Loucy (cell line): ENCODE measurements at regions not wholly inside any gene's neighbourhood (a gene's known extent, or its start where the extent isn't known, plus 50 kb on each side); places are given as distances from the start of the nearest gene placed in this dataset.

Experiments used
- H2AFZ ChIP-seq: fragments of 200-600 bp; sonication (generic); 2 replicates; pipeline ENCODE4 v1.6.0; 2016; ENCODE audit warnings: antibody characterized with exemption, mild to moderate bottlenecking, low read length, moderate library complexity
- H3F3A ChIP-seq: fragments of 200-600 bp; 2 replicates; pipeline ENCODE4 v1.6.0; 2016; ENCODE audit warnings: antibody characterized with exemption, low read depth, mild to moderate bottlenecking
- H3K27me3 ChIP-seq: fragments of 200-600 bp; sonication (generic); 2 replicates; pipeline ENCODE4 v1.6.1; 2014; ENCODE audit warnings: low read length, mild to moderate bottlenecking; ENCODE audit not compliant: insufficient read depth, poor library complexity, severe bottlenecking
- H3K36me3 ChIP-seq: fragments of 200-600 bp; sonication (generic); 2 replicates; pipeline ENCODE4 v1.6.1; 2016; ENCODE audit warnings: low read length; ENCODE audit not compliant: insufficient read depth
- H3K4me1 ChIP-seq: fragments of 200-600 bp; sonication (generic); 2 replicates; pipeline ENCODE4 v1.5.1; 2014; ENCODE audit warnings: low read length, mild to moderate bottlenecking; ENCODE audit not compliant: insufficient read depth, poor library complexity, severe bottlenecking
- H3K4me2 ChIP-seq: fragments of 200-600 bp; sonication (generic); 2 replicates; pipeline ENCODE4 v1.6.0; 2014; ENCODE audit warnings: antibody characterized with exemption, low read length, low read depth, mild to moderate bottlenecking; ENCODE audit not compliant: poor library complexity, severe bottlenecking
- H3K4me3 ChIP-seq: fragments of 200-600 bp; sonication (generic); 2 replicates; pipeline ENCODE4 v1.5.1; 2014; ENCODE audit warnings: low read length, mild to moderate bottlenecking, mixed read lengths; ENCODE audit not compliant: poor library complexity, severe bottlenecking
- H3K79me2 ChIP-seq: fragments of 200-600 bp; sonication (generic); 2 replicates; pipeline ENCODE4 v1.6.1; 2014; ENCODE audit warnings: low read length; ENCODE audit not compliant: insufficient read depth
- H3K9ac ChIP-seq: fragments of 200-600 bp; sonication (generic); 2 replicates; pipeline ENCODE4 v1.6.0; 2014; ENCODE audit warnings: mild to moderate bottlenecking, low read depth, low read length, moderate library complexity; ENCODE audit not compliant: poor library complexity, severe bottlenecking
- H3K9me2 ChIP-seq: fragments of 200-600 bp; sonication (generic); replicated peaks from 2 replicates; pipeline ENCODE4 v1.6.1; 2016; ENCODE audit warnings: low read depth, low read length, mixed read lengths
- H3K9me3 ChIP-seq: fragments of 200-600 bp; sonication (generic); 2 replicates; pipeline ENCODE4 v1.6.1; 2014; ENCODE audit warnings: mild to moderate bottlenecking, antibody characterized with exemption, low read length, low read depth; ENCODE audit not compliant: insufficient read depth
- H4K20me1 ChIP-seq: fragments of 200-600 bp; sonication (generic); 2 replicates; pipeline ENCODE4 v1.6.0; 2014; ENCODE audit warnings: antibody characterized with exemption, low read length, mild to moderate bottlenecking; ENCODE audit not compliant: insufficient read depth, poor library complexity, severe bottlenecking
- EZH2phosphoT487 ChIP-seq: fragments of 200-600 bp; IDR thresholded peaks from 2 replicates; pipeline ENCODE4 v1.6.1; 2018; ENCODE audit warnings: antibody characterized with exemption, mild to moderate bottlenecking, moderate library complexity, borderline replicate concordance
- TF ChIP-seq, protein P1 (sequence below): fragments of 200-600 bp; sonication (generic); conservative IDR thresholded peaks from 2 replicates; pipeline ENCODE4 v1.5.1; 2014; ENCODE audit warnings: mild to moderate bottlenecking, antibody characterized with exemption, low read length

DNA sequence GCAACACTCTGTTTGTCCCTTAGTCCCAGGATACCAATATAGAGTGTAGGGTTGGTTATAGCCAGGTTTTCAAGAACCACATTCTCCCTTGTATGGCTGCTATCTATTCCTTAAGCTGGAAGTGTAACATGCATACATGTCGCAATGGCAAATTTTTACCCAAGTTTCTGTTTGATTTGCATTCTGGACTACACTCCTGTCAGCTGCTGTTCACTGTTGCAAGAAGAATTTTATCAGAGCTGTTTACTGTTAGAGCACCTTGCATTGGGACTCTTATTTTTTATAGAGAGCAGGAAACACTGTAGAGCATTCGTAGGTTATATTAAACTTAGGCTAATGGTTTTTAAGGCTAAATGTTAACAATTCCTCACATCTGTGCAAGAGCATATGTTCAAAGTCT lies 376.0 kb upstream of the LRFN5 start:
- no peaks in the 10 kb centered on the region for H3K9me3 ChIP-seq
- no peak for TF ChIP-seq EZH2phosphoT487
- TF ChIP-seq, protein P1, sequence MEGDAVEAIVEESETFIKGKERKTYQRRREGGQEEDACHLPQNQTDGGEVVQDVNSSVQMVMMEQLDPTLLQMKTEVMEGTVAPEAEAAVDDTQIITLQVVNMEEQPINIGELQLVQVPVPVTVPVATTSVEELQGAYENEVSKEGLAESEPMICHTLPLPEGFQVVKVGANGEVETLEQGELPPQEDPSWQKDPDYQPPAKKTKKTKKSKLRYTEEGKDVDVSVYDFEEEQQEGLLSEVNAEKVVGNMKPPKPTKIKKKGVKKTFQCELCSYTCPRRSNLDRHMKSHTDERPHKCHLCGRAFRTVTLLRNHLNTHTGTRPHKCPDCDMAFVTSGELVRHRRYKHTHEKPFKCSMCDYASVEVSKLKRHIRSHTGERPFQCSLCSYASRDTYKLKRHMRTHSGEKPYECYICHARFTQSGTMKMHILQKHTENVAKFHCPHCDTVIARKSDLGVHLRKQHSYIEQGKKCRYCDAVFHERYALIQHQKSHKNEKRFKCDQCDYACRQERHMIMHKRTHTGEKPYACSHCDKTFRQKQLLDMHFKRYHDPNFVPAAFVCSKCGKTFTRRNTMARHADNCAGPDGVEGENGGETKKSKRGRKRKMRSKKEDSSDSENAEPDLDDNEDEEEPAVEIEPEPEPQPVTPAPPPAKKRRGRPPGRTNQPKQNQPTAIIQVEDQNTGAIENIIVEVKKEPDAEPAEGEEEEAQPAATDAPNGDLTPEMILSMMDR = no peak
- H3K4me1 ChIP-seq = no peaks in the 10 kb centered on the region
- no peaks in the 10 kb centered on the region for H4K20me1 ChIP-seq
- H3K9me2 ChIP-seq = no peaks in the 10 kb centered on the region
- no peak overlapping the region for H3K4me3 ChIP-seq
- H3K79me2 ChIP-seq = no peaks in the 10 kb centered on the region
- no peak overlapping the region for H3K4me2 ChIP-seq
- H3K27me3 ChIP-seq = no peaks in the 10 kb centered on the region
- H3K9ac ChIP-seq = no peak overlapping the region
- H3K36me3 ChIP-seq = no peaks in the 10 kb centered on the region
- no peak overlapping the region for H2AFZ ChIP-seq
- no peaks in the 10 kb centered on the region for H3F3A ChIP-seq

DNA sequence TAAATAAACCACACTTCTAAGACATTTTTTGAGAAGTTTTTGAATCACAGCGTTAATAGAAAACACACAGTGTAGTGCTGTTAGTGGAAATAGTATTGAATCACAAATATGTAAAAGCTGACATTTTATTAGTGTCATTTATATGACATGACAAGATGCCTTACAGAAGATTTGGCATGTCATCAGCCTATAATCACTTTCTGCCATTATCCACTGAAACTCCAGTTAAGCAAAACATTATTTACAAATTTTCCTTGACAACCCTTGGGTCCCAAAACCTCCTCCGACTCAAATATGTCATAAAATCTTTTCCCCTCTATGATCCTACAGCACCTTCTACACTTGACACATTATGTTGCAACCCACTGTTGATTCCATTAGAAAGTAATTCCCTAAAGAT lies 376.9 kb upstream of the LRFN5 start:
- Histone ChIP-seq H2AFZ (no peak overlapping the region), H3F3A (no peaks in the 10 kb centered on the region), H3K4me2 (no peak overlapping the region), H4K20me1 (no peaks in the 10 kb centered on the region), H3K4me1 (no peaks in the 10 kb centered on the region), H3K27me3 (no peaks in the 10 kb centered on the region), H3K4me3 (no peak overlapping the region), H3K9me2 (no peaks in the 10 kb centered on the region), H3K79me2 (no peaks in the 10 kb centered on the region), H3K9me3 (no peaks in the 10 kb centered on the region), H3K9ac (no peak overlapping the region), H3K36me3 (no peaks in the 10 kb centered on the region)
- TF ChIP-seq, protein P1 = no peak
- TF ChIP-seq EZH2phosphoT487 = no peak

DNA sequence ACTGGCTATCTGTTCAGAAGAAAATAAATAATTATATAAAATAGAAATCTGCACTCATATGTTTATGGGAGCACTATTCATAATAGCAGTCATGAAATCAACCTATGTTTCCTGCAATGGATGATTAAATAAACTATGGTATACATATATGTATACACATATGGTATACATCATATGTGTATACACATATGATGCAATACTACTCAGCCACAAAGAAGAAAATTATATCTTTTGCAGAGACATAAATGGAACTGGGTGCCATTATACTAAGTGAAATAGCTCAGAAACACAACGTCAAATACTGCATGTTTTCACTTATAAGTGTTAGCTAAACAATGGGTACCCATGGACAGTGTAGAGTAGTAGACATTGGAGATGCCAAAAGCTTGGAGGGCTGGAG lies 381.2 kb upstream of the LRFN5 start:
- Histone ChIP-seq H3K4me1 (no peaks in the 10 kb centered on the region), H2AFZ (no peak overlapping the region), H3K9me3 (no peaks in the 10 kb centered on the region), H3K9me2 (no peaks in the 10 kb centered on the region), H3F3A (no peaks in the 10 kb centered on the region), H3K9ac (no peak overlapping the region), H4K20me1 (no peaks in the 10 kb centered on the region), H3K4me2 (no peak overlapping the region), H3K36me3 (no peaks in the 10 kb centered on the region), H3K79me2 (no peaks in the 10 kb centered on the region), H3K4me3 (no peak overlapping the region), H3K27me3 (no peaks in the 10 kb centered on the region)
- TF ChIP-seq EZH2phosphoT487 = no peak
- TF ChIP-seq, protein P1 = no peak
